ENCODE measurements at regions not wholly inside any gene's neighbourhood (a gene's known extent, or its start where the extent isn't known, plus 50 kb on each side); places are given as distances from the start of the nearest gene placed in this dataset.

- H3K27ac ChIP-seq (ENCODE audit: low read depth, low read length): no peak overlapping the region
- no peaks in the 10 kb centered on the region for H3K9me3 ChIP-seq (ENCODE audit: low read depth, low read length)
- no peaks in the 10 kb centered on the region for H3K36me3 ChIP-seq (ENCODE audit: insufficient read depth, low read length)
- H4K20me1 ChIP-seq (ENCODE audit: insufficient read depth, low read length): no peaks in the 10 kb centered on the region
- no peak for TF ChIP-seq CTCF (IDR thresholded peaks at IDR 0.05; ENCODE audit: extremely low read depth, low read depth, low read length)
- no peak overlapping the region for H3K4me3 ChIP-seq (ENCODE audit: insufficient read depth, low read length)
- H2AFZ ChIP-seq (ENCODE audit: low read length): no peak overlapping the region
- H3K79me2 ChIP-seq (ENCODE audit: insufficient read depth, low read length): no peaks in the 10 kb centered on the region
- H3K4me2 ChIP-seq (ENCODE audit: insufficient read depth, low read length): no peak overlapping the region
- no peak for DNase-seq (ENCODE audit: insufficient read length, low spot score, missing footprints)
- H3K27me3 ChIP-seq (ENCODE audit: insufficient read depth, low read length): peaks cover 38% of the 10 kb centered on the region
- H3K4me1 ChIP-seq (ENCODE audit: insufficient read depth, low read length): no peaks in the 10 kb centered on the region
Measured at GRCh38 chr11:11119917-11120316, 233.1 kb downstream of the CSNK2A3 start.

- Histone ChIP-seq H3K79me2 (ENCODE audit: insufficient read depth, low read length) (no peaks in the 10 kb centered on the region), H3K27ac (ENCODE audit: low read depth, low read length) (no peak overlapping the region), H3K4me2 (ENCODE audit: insufficient read depth, low read length) (no peak overlapping the region), H4K20me1 (ENCODE audit: insufficient read depth, low read length) (no peaks in the 10 kb centered on the region), H3K36me3 (ENCODE audit: insufficient read depth, low read length) (no peaks in the 10 kb centered on the region), H3K4me1 (ENCODE audit: insufficient read depth, low read length) (no peaks in the 10 kb centered on the region), H3K4me3 (ENCODE audit: insufficient read depth, low read length) (no peak overlapping the region), H3K9me3 (ENCODE audit: low read depth, low read length) (no peaks in the 10 kb centered on the region), H2AFZ (ENCODE audit: low read length) (no peak overlapping the region), H3K27me3 (ENCODE audit: insufficient read depth, low read length) (peaks cover 36% of the 10 kb centered on the region)
- DNase-seq (ENCODE audit: insufficient read length, low spot score, missing footprints): no peak
- TF ChIP-seq CTCF (IDR thresholded peaks at IDR 0.05; ENCODE audit: extremely low read depth, low read depth, low read length): no peak
Measured at GRCh38 chr11:11117730-11118129, 235.3 kb downstream of the CSNK2A3 start.

- H3K4me2 ChIP-seq (ENCODE audit: insufficient read depth, low read length): no peak overlapping the region
- no peak overlapping the region for H2AFZ ChIP-seq (ENCODE audit: low read length)
- H4K20me1 ChIP-seq (ENCODE audit: insufficient read depth, low read length): no peaks in the 10 kb centered on the region
- no peak for TF ChIP-seq CTCF (IDR thresholded peaks at IDR 0.05; ENCODE audit: extremely low read depth, low read depth, low read length)
- no peaks in the 10 kb centered on the region for H3K36me3 ChIP-seq (ENCODE audit: insufficient read depth, low read length)
- no peaks in the 10 kb centered on the region for H3K4me1 ChIP-seq (ENCODE audit: insufficient read depth, low read length)
- no peaks in the 10 kb centered on the region for H3K79me2 ChIP-seq (ENCODE audit: insufficient read depth, low read length)
- DNase-seq (ENCODE audit: insufficient read length, low spot score, missing footprints): no peak
- H3K4me3 ChIP-seq (ENCODE audit: insufficient read depth, low read length): no peak overlapping the region
- H3K9me3 ChIP-seq (ENCODE audit: low read depth, low read length): no peaks in the 10 kb centered on the region
- H3K27ac ChIP-seq (ENCODE audit: low read depth, low read length): no peak overlapping the region
- peaks cover 40% of the 10 kb centered on the region for H3K27me3 ChIP-seq (ENCODE audit: insufficient read depth, low read length)
Measured at GRCh38 chr11:11115475-11115874, 237.6 kb downstream of the CSNK2A3 start.

- Histone ChIP-seq H2AFZ (ENCODE audit: low read length) (no peak overlapping the region), H3K27me3 (ENCODE audit: insufficient read depth, low read length) (peaks cover 37% of the 10 kb centered on the region), H3K9me3 (ENCODE audit: low read depth, low read length) (no peaks in the 10 kb centered on the region), H3K36me3 (ENCODE audit: insufficient read depth, low read length) (no peaks in the 10 kb centered on the region), H3K4me3 (ENCODE audit: insufficient read depth, low read length) (no peak overlapping the region), H3K79me2 (ENCODE audit: insufficient read depth, low read length) (no peaks in the 10 kb centered on the region), H3K27ac (ENCODE audit: low read depth, low read length) (no peak overlapping the region), H3K4me2 (ENCODE audit: insufficient read depth, low read length) (no peak overlapping the region), H4K20me1 (ENCODE audit: insufficient read depth, low read length) (no peaks in the 10 kb centered on the region), H3K4me1 (ENCODE audit: insufficient read depth, low read length) (no peaks in the 10 kb centered on the region)
- no peak for TF ChIP-seq CTCF (IDR thresholded peaks at IDR 0.05; ENCODE audit: extremely low read depth, low read depth, low read length)
- DNase-seq (ENCODE audit: insufficient read length, low spot score, missing footprints): no peak
Measured at GRCh38 chr11:11113626-11114025, 239.4 kb downstream of the CSNK2A3 start.
